ENCODE measurements at regions not wholly inside any gene's neighbourhood (a gene's known extent, or its start where the extent isn't known, plus 50 kb on each side); places are given as distances from the start of the nearest gene placed in this dataset.

GRCh38 chr10:4147245-4147644, 362.2 kb upstream of the KLF6 start:
- Histone ChIP-seq H3K27me3 (ENCODE audit: insufficient read depth, low read length) (no peaks in the 10 kb centered on the region), H3K9me3 (ENCODE audit: low read depth, low read length) (no peaks in the 10 kb centered on the region), H3K4me1 (ENCODE audit: insufficient read depth, low read length) (no peaks in the 10 kb centered on the region), H3K4me3 (ENCODE audit: low read length) (no peak overlapping the region)

DNA sequence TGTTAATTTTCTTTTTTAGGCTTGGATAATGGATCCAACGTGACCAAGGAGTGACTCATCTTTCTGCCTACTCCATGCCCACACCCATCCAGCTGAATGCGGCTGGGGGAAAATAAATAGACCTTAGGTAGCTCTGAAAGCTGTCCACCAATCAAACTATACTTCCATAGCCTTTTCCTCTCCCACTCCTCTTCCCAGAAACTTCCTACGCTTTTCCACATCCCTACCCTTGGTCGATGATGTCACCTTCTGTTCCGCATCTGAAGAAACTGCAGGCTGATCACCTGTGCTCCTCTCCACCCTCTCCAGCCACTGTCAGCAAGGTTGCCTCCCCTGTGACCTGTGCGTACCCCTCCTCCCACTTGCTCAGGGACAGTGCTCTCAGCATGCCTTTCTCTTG, 359.8 kb upstream of the KLF6 start:
- peaks cover 9% of the 10 kb centered on the region for H3K9me3 ChIP-seq (ENCODE audit: low read depth, low read length)
- H3K27me3 ChIP-seq (ENCODE audit: insufficient read depth, low read length) = no peaks in the 10 kb centered on the region
- H3K4me1 ChIP-seq (ENCODE audit: insufficient read depth, low read length) = no peaks in the 10 kb centered on the region
- no peak overlapping the region for H3K4me3 ChIP-seq (ENCODE audit: low read length)

DNA sequence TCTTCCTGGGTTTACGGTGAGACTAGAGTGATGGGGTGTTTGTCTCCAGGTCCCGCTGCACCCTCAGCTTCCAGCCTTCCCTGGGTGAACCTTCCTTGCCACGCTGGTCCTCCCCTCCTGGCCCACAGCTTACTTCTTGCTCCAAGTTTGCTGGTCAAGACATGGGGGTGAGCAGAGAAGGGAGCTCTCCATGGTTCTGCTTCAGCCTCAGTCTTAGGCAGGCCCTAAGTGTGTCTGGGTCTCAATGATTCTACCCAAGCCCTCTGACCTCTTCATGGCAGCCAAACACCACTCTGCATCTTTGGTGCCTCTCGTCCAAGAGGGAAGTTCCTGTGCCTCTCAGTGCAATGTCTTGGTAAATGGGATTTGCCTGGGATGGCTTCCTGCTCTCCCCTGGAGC, 356.5 kb upstream of the KLF6 start:
- Histone ChIP-seq H3K27me3 (ENCODE audit: insufficient read depth, low read length) (no peaks in the 10 kb centered on the region), H3K4me1 (ENCODE audit: insufficient read depth, low read length) (no peaks in the 10 kb centered on the region), H3K9me3 (ENCODE audit: low read depth, low read length) (peaks cover 9% of the 10 kb centered on the region), H3K4me3 (ENCODE audit: low read length) (no peak overlapping the region)

DNA sequence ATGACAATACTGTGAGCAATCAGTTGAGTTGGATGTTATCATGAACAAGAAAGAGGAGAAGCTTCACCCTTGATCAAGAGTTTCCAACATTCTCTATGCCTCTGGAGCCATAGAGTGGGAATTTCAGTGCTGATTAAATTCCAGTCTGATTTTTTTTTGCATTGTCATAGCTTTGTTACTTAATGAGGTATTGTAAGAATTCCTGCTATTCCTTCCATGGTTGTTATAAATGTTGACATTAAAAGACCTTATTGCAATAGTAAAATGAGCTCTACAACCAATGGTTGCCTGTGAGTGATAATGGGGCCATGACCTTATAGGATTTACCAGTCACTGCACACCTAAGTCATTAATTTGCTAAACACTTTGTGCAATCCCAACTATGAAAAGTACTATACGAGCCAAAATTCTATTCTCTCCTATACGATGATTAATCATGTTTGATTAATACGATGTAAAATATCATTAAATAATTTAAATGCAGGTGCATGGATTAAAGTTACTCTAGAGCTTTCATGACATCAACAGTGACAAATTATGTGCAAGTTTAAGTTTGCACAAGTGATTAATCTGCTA, 353.2 kb upstream of the KLF6 start:
- Histone ChIP-seq H3K27me3 (ENCODE audit: insufficient read depth, low read length) (no peaks in the 10 kb centered on the region), H3K9me3 (ENCODE audit: low read depth, low read length) (peaks cover 9% of the 10 kb centered on the region), H3K4me1 (ENCODE audit: insufficient read depth, low read length) (peaks cover 10% of the 10 kb centered on the region), H3K4me3 (ENCODE audit: low read length) (no peak overlapping the region)

GRCh38 chr10:4137299-4137698, 352.3 kb upstream of the KLF6 start:
- Histone ChIP-seq H3K27me3 (ENCODE audit: insufficient read depth, low read length) (no peaks in the 10 kb centered on the region), H3K4me1 (ENCODE audit: insufficient read depth, low read length) (peaks cover 17% of the 10 kb centered on the region), H3K4me3 (ENCODE audit: low read length) (no peak overlapping the region), H3K9me3 (ENCODE audit: low read depth, low read length) (peaks cover 9% of the 10 kb centered on the region)

DNA sequence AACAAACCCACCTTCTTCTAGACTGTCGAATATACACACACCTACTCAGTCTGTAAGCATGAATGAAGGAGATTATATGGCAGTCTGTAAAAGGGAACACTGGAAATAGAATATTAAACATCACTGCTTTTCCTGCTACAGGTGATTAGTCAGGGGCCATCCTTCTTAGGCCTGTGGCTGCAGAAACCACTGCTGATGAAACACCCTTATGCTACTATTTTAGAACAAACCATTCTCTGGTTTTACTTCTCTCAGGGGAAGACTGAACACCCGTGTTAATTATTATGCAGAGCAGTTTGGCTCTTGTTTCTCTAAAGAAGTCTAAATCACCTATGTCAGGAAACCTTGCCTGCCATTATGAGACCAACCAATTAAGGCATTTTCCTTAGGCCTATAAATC, 351.1 kb upstream of the KLF6 start:
- Histone ChIP-seq H3K9me3 (ENCODE audit: low read depth, low read length) (peaks cover 9% of the 10 kb centered on the region), H3K4me3 (ENCODE audit: low read length) (no peak overlapping the region), H3K27me3 (ENCODE audit: insufficient read depth, low read length) (no peaks in the 10 kb centered on the region), H3K4me1 (ENCODE audit: insufficient read depth, low read length) (peaks cover 23% of the 10 kb centered on the region)

GRCh38 chr10:4132216-4132556, 347.2 kb upstream of the KLF6 start:
- Histone ChIP-seq H3K27me3 (ENCODE audit: insufficient read depth, low read length) (no peaks in the 10 kb centered on the region), H3K4me1 (ENCODE audit: insufficient read depth, low read length) (peaks cover 62% of the 10 kb centered on the region), H3K4me3 (ENCODE audit: low read length) (no peak overlapping the region), H3K9me3 (ENCODE audit: low read depth, low read length) (no peaks in the 10 kb centered on the region)

- no peak overlapping the region for H3K4me3 ChIP-seq (ENCODE audit: low read length)
- no peaks in the 10 kb centered on the region for H3K27me3 ChIP-seq (ENCODE audit: insufficient read depth, low read length)
- no peaks in the 10 kb centered on the region for H3K9me3 ChIP-seq (ENCODE audit: low read depth, low read length)
Measured at GRCh38 chr10:4131407-4132215, 346.6 kb upstream of the KLF6 start.

GRCh38 chr10:4130685-4131084, 345.7 kb upstream of the KLF6 start:
- Histone ChIP-seq H3K4me3 (ENCODE audit: low read length) (no peak overlapping the region), H3K27me3 (ENCODE audit: insufficient read depth, low read length) (no peaks in the 10 kb centered on the region), H3K9me3 (ENCODE audit: low read depth, low read length) (no peaks in the 10 kb centered on the region), H3K4me1 (ENCODE audit: insufficient read depth, low read length) (peaks cover 58% of the 10 kb centered on the region)

More at GRCh38 chr10:4131407-4132215, 346.6 kb upstream of the KLF6 start:
- peaks cover 65% of the 10 kb centered on the region for H3K4me1 ChIP-seq (ENCODE audit: insufficient read depth, low read length)

GRCh38 chr10:4129866-4130477, 345.0 kb upstream of the KLF6 start:
- no peaks in the 10 kb centered on the region for H3K27me3 ChIP-seq (ENCODE audit: insufficient read depth, low read length)
- H3K9me3 ChIP-seq (ENCODE audit: low read depth, low read length) = no peaks in the 10 kb centered on the region
- no peak overlapping the region for H3K4me3 ChIP-seq (ENCODE audit: low read length)
- peaks cover 54% of the 10 kb centered on the region for H3K4me1 ChIP-seq (ENCODE audit: insufficient read depth, low read length)

DNA sequence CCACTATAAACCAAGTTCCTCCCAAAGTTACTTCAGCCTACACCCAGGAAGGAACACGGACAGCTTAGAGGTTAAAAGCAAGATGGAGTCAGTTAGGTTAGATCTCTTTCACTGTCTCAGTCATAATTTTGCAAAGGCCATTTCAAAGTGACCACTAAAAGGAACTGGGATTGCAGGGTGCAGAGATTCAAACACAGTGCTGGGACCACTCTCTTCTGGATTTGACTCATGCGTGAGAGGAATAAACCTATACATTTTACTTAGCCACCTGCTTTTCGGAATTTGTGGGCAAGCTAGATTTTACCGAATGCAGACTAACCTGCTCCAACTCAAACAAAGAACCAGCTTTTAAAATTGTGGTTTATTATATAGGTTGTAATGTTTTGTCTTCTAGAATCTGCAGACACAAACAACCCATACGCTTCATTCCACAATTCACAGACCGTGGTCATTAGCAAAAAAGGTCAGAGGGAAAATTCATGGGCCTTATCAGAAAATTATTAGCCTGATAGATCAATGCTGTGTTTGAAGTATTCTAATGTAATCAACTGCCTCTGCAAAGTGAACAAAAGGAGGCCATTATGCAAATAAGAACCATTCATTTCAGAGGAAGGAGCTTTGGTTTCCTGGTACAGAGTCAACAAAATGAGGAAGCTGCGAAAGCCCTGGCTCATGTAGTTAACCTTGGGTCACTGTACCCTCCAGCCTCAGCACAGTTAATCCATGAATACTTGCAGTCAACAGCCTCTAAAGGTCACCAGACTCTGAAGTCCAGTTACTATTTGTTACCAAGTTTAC, 342.7 kb upstream of the KLF6 start:
- Histone ChIP-seq H3K4me3 (ENCODE audit: low read length) (no peak overlapping the region), H3K9me3 (ENCODE audit: low read depth, low read length) (no peaks in the 10 kb centered on the region), H3K27me3 (ENCODE audit: insufficient read depth, low read length) (no peaks in the 10 kb centered on the region), H3K4me1 (ENCODE audit: insufficient read depth, low read length) (peaks cover 52% of the 10 kb centered on the region)

GRCh38 chr10:4125776-4126175, 340.8 kb upstream of the KLF6 start:
- no peaks in the 10 kb centered on the region for H3K9me3 ChIP-seq (ENCODE audit: low read depth, low read length)
- H3K4me3 ChIP-seq (ENCODE audit: low read length) = no peak overlapping the region
- H3K27me3 ChIP-seq (ENCODE audit: insufficient read depth, low read length) = no peaks in the 10 kb centered on the region
- H3K4me1 ChIP-seq (ENCODE audit: insufficient read depth, low read length) = peaks cover 53% of the 10 kb centered on the region

DNA sequence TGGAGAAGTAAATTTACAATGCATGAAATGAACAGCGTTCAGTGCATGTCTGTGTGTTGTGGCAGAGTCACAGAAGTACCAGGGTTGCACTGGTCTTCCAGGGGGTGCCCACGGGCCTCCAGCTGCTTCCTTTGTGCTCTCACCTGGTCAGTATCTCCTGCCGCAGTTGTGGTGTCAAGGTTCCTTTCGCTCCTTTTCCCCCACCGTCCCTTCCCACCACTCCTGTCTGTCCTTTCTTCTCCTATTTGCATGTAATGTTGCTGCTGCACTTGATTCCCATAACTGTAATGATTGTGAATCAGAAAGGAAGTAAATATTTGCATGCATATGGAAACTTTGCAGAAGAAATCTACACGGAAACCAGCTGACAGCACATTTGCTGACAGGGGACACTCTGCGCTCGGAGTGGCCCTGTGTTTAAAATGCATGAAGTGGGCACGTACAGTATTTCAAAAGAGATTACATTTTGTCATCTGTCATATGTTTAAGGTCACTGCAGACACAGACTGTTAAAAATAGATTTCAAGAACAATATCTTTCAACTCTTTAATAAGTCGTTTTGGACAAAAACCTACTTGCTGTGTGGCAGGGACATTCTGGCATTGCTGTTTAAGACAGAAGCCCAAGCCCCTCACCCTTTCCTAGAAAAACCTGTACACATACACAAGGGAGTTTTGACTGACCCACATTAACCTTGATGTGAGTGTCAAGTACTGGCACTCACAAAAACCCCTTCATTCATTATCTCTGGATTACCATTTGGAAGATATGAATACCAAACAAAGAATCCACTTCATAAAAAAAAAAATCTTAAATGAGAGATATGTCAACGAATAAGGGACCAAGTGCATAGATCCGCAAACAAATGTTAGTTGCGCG, 336.7 kb upstream of the KLF6 start:
- no peaks in the 10 kb centered on the region for H3K9me3 ChIP-seq (ENCODE audit: low read depth, low read length)
- H3K4me1 ChIP-seq (ENCODE audit: insufficient read depth, low read length) = peaks cover 15% of the 10 kb centered on the region
- no peak overlapping the region for H3K4me3 ChIP-seq (ENCODE audit: low read length)
- no peaks in the 10 kb centered on the region for H3K27me3 ChIP-seq (ENCODE audit: insufficient read depth, low read length)

DNA sequence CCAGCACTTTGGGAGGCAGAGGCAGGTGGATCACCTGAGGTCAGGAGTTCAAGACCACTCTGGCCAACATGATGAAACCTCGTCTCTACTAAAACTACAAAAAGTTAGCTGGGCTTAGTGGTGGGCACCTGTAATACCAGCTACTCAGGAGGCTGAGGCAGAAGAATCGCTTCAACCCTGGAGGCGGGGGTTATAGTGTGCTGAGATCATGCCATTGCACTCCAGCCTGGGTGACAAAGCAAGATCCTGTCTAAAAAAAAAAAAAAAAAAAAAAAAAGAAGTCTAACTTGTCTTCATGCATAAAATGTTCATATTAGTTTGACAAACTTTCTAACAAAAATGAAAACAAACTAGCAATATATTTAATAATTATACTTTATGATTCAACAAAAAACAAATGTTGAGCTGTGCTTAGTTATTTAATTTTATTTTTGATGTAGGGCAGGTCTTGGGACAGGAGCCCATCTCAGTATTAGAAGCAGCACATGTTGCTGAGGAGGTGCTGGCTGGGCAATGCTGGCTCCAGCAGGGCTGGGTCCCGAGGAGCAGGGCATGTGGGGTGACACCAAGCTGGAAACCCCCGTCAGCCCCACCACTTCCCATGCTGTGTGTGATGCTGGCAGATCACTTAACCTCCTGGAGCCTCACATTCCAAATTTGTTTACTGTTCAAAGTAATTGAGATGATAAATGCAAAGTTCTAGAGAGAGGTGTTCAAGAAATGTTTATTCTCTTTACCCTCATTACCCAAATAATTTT, 335.3 kb upstream of the KLF6 start:
- Histone ChIP-seq H3K4me1 (ENCODE audit: insufficient read depth, low read length) (peaks cover 15% of the 10 kb centered on the region), H3K27me3 (ENCODE audit: insufficient read depth, low read length) (no peaks in the 10 kb centered on the region), H3K4me3 (ENCODE audit: low read length) (no peak overlapping the region), H3K9me3 (ENCODE audit: low read depth, low read length) (no peaks in the 10 kb centered on the region)

Measured in mononuclear cell (primary cell).